ENCODE measurements at regions not wholly inside any gene's neighbourhood (a gene's known extent, or its start where the extent isn't known, plus 50 kb on each side); places are given as distances from the start of the nearest gene placed in this dataset.
"Not testable (repeated sequence)": the region's sequence is repeated elsewhere in the genome, so short reads cannot be mapped to it uniquely, and the experiment has no call there.

GRCh38 chr19:20482721-20483120, 82.9 kb downstream of the ZNF737 start:
- no peak for DNase-seq

GRCh38 chr19:20481736-20482135, 83.8 kb downstream of the ZNF737 start:
- no peak for DNase-seq

- DNase-seq = no peak
Measured at GRCh38 chr19:20479483-20479882, 86.1 kb downstream of the ZNF737 start.

- DNase-seq = no peak
Measured at GRCh38 chr19:20478936-20479335, 86.6 kb downstream of the ZNF737 start.

GRCh38 chr19:20472854-20473253, 92.7 kb downstream of the ZNF737 start:
- DNase-seq = no peak

- no peak for DNase-seq
Measured at GRCh38 chr19:20471431-20471830, 94.2 kb downstream of the ZNF737 start.

- DNase-seq = no peak
Measured at GRCh38 chr19:20470345-20471135, 95.0 kb downstream of the ZNF737 start.

GRCh38 chr19:20466638-20466990, 99.0 kb downstream of the ZNF737 start:
- DNase-seq = not testable (repeated sequence)

- DNase-seq = not testable (repeated sequence)
Measured at GRCh38 chr19:20465922-20466637, 99.5 kb downstream of the ZNF737 start.

GRCh38 chr19:20453425-20453935, 112.1 kb downstream of the ZNF737 start:
- DNase-seq = no peak

- no peak for DNase-seq
Measured at GRCh38 chr19:20444202-20444885, 121.2 kb downstream of the ZNF737 start.

GRCh38 chr19:20432266-20432842, 133.2 kb downstream of the ZNF737 start:
- DNase-seq = not testable (repeated sequence)

- DNase-seq = no peak
Measured at GRCh38 chr19:20431826-20432225, 133.8 kb downstream of the ZNF737 start.

GRCh38 chr19:20423381-20424197, 142.0 kb downstream of the ZNF737 start:
- peak; percentile 24 to 50 for DNase-seq

GRCh38 chr19:20422216-20423205, 143.1 kb downstream of the ZNF737 start:
- no peak for DNase-seq

GRCh38 chr19:20416661-20417060, 148.9 kb downstream of the ZNF737 start:
- DNase-seq = no peak

GRCh38 chr19:20414120-20414519, 151.5 kb downstream of the ZNF737 start:
- no peak for DNase-seq

GRCh38 chr19:20413705-20414104, 151.9 kb downstream of the ZNF737 start:
- DNase-seq = no peak

- DNase-seq = no peak
Measured at GRCh38 chr19:20412846-20413245, 152.7 kb downstream of the ZNF737 start.

- DNase-seq = no peak
Measured at GRCh38 chr19:20397292-20397691, 168.3 kb downstream of the ZNF737 start.

GRCh38 chr19:20388706-20389225, 176.8 kb downstream of the ZNF737 start:
- DNase-seq = no peak
